HEK293 (cell line): ENCODE measurements at regions not wholly inside any gene's neighbourhood (a gene's known extent, or its start where the extent isn't known, plus 50 kb on each side); places are given as distances from the start of the nearest gene placed in this dataset.
A peak's percentile ranks its signal among the peaks of the same experiment; 100 is the strongest.

Experiments
- BCL11B ChIP-seq: fragments of 450-650 bp; formaldehyde crosslinking; IDR thresholded peaks from 2 replicates; pipeline ENCODE4 v1.5.1; 2016; ENCODE audit warnings: low read depth, missing biosample characterization, missing genetic modification characterization
- GLIS2 ChIP-seq: fragments of 450-650 bp; formaldehyde crosslinking; IDR thresholded peaks from 2 replicates; pipeline ENCODE4 v1.5.1; 2016; ENCODE audit warnings: missing biosample characterization, missing genetic modification characterization
- KLF16 ChIP-seq: fragments of 450-650 bp; formaldehyde crosslinking; IDR thresholded peaks from 2 replicates; pipeline ENCODE4 v1.5.1; 2017; ENCODE audit warnings: missing biosample characterization, missing genetic modification characterization
- PRDM1 ChIP-seq: fragments of 450-650 bp; formaldehyde crosslinking; IDR thresholded peaks from 2 replicates; pipeline ENCODE4; 2016; ENCODE audit warnings: missing biosample characterization, missing genetic modification characterization
- PRDM10 ChIP-seq: fragments of 450-650 bp; formaldehyde crosslinking; IDR thresholded peaks from 2 replicates; pipeline ENCODE4 v1.5.1; 2016; ENCODE audit warnings: missing biosample characterization, missing genetic modification characterization
- SALL2 ChIP-seq: fragments of 450-650 bp; formaldehyde crosslinking; IDR thresholded peaks from 2 replicates; pipeline ENCODE4 v1.5.0; 2017; ENCODE audit warnings: missing biosample characterization, mild to moderate bottlenecking, missing genetic modification characterization, borderline replicate concordance
- SCRT2 ChIP-seq: fragments of 450-650 bp; formaldehyde crosslinking; IDR thresholded peaks from 2 replicates; pipeline ENCODE4 v1.5.1; 2016; ENCODE audit warnings: missing biosample characterization, missing genetic modification characterization
- TCF7L2 ChIP-seq: IDR thresholded peaks from 2 replicates; pipeline ENCODE4 v1.6.1; 2011; ENCODE audit warnings: low read depth, mild to moderate bottlenecking, inconsistent platforms, low read length, moderate library complexity, borderline replicate concordance
- YY2 ChIP-seq: fragments of 450-650 bp; formaldehyde crosslinking; IDR thresholded peaks from 2 replicates; pipeline ENCODE4 v1.5.1; 2016; ENCODE audit warnings: missing biosample characterization, missing genetic modification characterization
- ZBTB26 ChIP-seq: fragments of 450-650 bp; formaldehyde crosslinking; optimal IDR thresholded peaks from 2 replicates; pipeline ENCODE3; 2016; ENCODE audit warnings: missing biosample characterization, mild to moderate bottlenecking, missing genetic modification characterization
- ZFP37 ChIP-seq: fragments of 450-650 bp; formaldehyde crosslinking; IDR thresholded peaks from 2 replicates; pipeline ENCODE4 v1.5.1; 2016; ENCODE audit warnings: missing biosample characterization, missing genetic modification characterization
- ZNF121 ChIP-seq: fragments of 450-650 bp; formaldehyde crosslinking; IDR thresholded peaks from 2 replicates; pipeline ENCODE4 v1.5.1; 2016; ENCODE audit warnings: missing biosample characterization, missing genetic modification characterization
- ZNF133 ChIP-seq: fragments of 450-650 bp; formaldehyde crosslinking; IDR thresholded peaks from 2 replicates; pipeline ENCODE4 v1.5.1; 2016; ENCODE audit warnings: missing biosample characterization, missing genetic modification characterization
- ZNF148 ChIP-seq: fragments of 450-650 bp; formaldehyde crosslinking; IDR thresholded peaks from 2 replicates; pipeline ENCODE4 v1.5.0; 2017; ENCODE audit warnings: missing biosample characterization, missing genetic modification characterization, borderline replicate concordance
- ZNF155 ChIP-seq: fragments of 450-650 bp; formaldehyde crosslinking; IDR thresholded peaks from 2 replicates; pipeline ENCODE4 v1.5.1; 2016; ENCODE audit warnings: missing biosample characterization, missing genetic modification characterization
- ZNF169 ChIP-seq: fragments of 450-650 bp; formaldehyde crosslinking; IDR thresholded peaks from 2 replicates; pipeline ENCODE4 v1.5.1; 2016; ENCODE audit warnings: missing biosample characterization, missing genetic modification characterization
- ZNF223 ChIP-seq: fragments of 450-650 bp; formaldehyde crosslinking; IDR thresholded peaks from 2 replicates; pipeline ENCODE4 v1.5.1; 2016; ENCODE audit warnings: missing biosample characterization, missing genetic modification characterization
- ZNF302 ChIP-seq: fragments of 450-650 bp; formaldehyde crosslinking; IDR thresholded peaks from 2 replicates; pipeline ENCODE4 v1.5.1; 2016; ENCODE audit warnings: missing biosample characterization, missing genetic modification characterization, low read depth
- ZNF324 ChIP-seq: fragments of 450-650 bp; formaldehyde crosslinking; IDR thresholded peaks from 2 replicates; pipeline ENCODE4 v1.5.1; 2016; ENCODE audit warnings: missing biosample characterization, missing genetic modification characterization
- ZNF354C ChIP-seq: fragments of 450-650 bp; formaldehyde crosslinking; IDR thresholded peaks from 2 replicates; pipeline ENCODE4 v1.5.1; 2016; ENCODE audit warnings: missing biosample characterization, missing genetic modification characterization, low read depth, borderline replicate concordance
- ZNF37A ChIP-seq: fragments of 450-650 bp; IDR thresholded peaks from 2 replicates; pipeline ENCODE4 v1.5.1; 2018; ENCODE audit warnings: missing biosample characterization, missing genetic modification characterization
- ZNF394 ChIP-seq: fragments of 450-650 bp; formaldehyde crosslinking; IDR thresholded peaks from 2 replicates; pipeline ENCODE4 v1.5.1; 2016; ENCODE audit warnings: missing biosample characterization, missing genetic modification characterization, mild to moderate bottlenecking, moderate library complexity, borderline replicate concordance
- ZNF398 ChIP-seq: fragments of 450-650 bp; formaldehyde crosslinking; IDR thresholded peaks from 2 replicates; pipeline ENCODE4 v1.5.1; 2017; ENCODE audit warnings: missing biosample characterization, missing genetic modification characterization
- ZNF48 ChIP-seq: fragments of 450-650 bp; formaldehyde crosslinking; IDR thresholded peaks from 2 replicates; pipeline ENCODE4 v1.5.1; 2016; ENCODE audit warnings: missing biosample characterization, missing genetic modification characterization
- ZNF513 ChIP-seq: fragments of 450-650 bp; IDR thresholded peaks from 2 replicates; pipeline ENCODE4 v1.5.1; 2018; ENCODE audit warnings: missing biosample characterization, missing genetic modification characterization
- ZNF548 ChIP-seq: fragments of 450-650 bp; formaldehyde crosslinking; IDR thresholded peaks from 2 replicates; pipeline ENCODE4 v1.5.1; 2016; ENCODE audit warnings: missing biosample characterization, missing genetic modification characterization
- ZNF629 ChIP-seq: fragments of 450-650 bp; formaldehyde crosslinking; IDR thresholded peaks from 2 replicates; pipeline ENCODE4 v1.5.1; 2017; ENCODE audit warnings: missing biosample characterization, missing genetic modification characterization
- ZNF664 ChIP-seq: fragments of 450-650 bp; formaldehyde crosslinking; IDR thresholded peaks from 2 replicates; pipeline ENCODE4 v1.5.1; 2016; ENCODE audit warnings: missing biosample characterization, missing genetic modification characterization
- ZNF701 ChIP-seq: fragments of 450-650 bp; formaldehyde crosslinking; IDR thresholded peaks from 2 replicates; pipeline ENCODE4 v1.5.1; 2016; ENCODE audit warnings: missing biosample characterization, missing genetic modification characterization
- ZNF768 ChIP-seq: fragments of 450-650 bp; formaldehyde crosslinking; IDR thresholded peaks from 2 replicates; pipeline ENCODE4 v1.5.1; 2018; ENCODE audit warnings: missing biosample characterization, mild to moderate bottlenecking, missing genetic modification characterization
- ZNF777 ChIP-seq: fragments of 450-650 bp; formaldehyde crosslinking; IDR thresholded peaks from 2 replicates; pipeline ENCODE4 v1.5.1; 2017; ENCODE audit warnings: missing biosample characterization, missing genetic modification characterization, borderline replicate concordance
- ZNF792 ChIP-seq: fragments of 450-650 bp; formaldehyde crosslinking; IDR thresholded peaks from 2 replicates; pipeline ENCODE4 v1.5.1; 2016; ENCODE audit warnings: missing biosample characterization, missing genetic modification characterization

- TF ChIP-seq ZNF121 (tag by site-specific recombination) (no peak), BCL11B (tag by site-specific recombination) (no peak), ZNF394 (no peak), TCF7L2 (0 out of 2 replicates have a peak, but pooled peaks have one; percentile 25), SALL2 (tag by site-specific recombination) (no peak), ZNF664 (tag by site-specific recombination) (peak; percentile 99), ZNF148 (tag by site-specific recombination) (no peak), ZNF548 (tag by site-specific recombination) (no peak), ZBTB26 (no peak), ZNF133 (no peak), ZNF169 (tag by site-specific recombination) (no peak), PRDM1 (tag by site-specific recombination) (no peak), ZNF48 (tag by site-specific recombination) (no peak), ZNF768 (tag by site-specific recombination) (no peak), ZNF324 (no peak), ZNF398 (tag by site-specific recombination) (0 out of 2 replicates have a peak, but pooled peaks have one; percentile 8), ZNF701 (tag by site-specific recombination) (no peak), ZNF223 (tag by site-specific recombination) (no peak), ZNF777 (tag by site-specific recombination) (no peak), ZNF155 (tag by site-specific recombination) (no peak), ZNF354C (tag by site-specific recombination) (no peak), ZNF629 (tag by site-specific recombination) (peak; percentile 72), ZNF513 (tag by site-specific recombination) (no peak), SCRT2 (tag by site-specific recombination) (peak; percentile 66), GLIS2 (tag by site-specific recombination) (no peak), KLF16 (tag by site-specific recombination) (no peak), ZNF792 (no peak), YY2 (tag by site-specific recombination) (no peak), ZNF302 (tag by site-specific recombination) (no peak), ZFP37 (tag by site-specific recombination) (no peak), ZNF37A (no peak), PRDM10 (tag by site-specific recombination) (peak; percentile 64)
Measured at GRCh38 chr6:16851044-16851540, 89.8 kb upstream of the ATXN1 start (continued).
